Effector memory CD8-positive, alpha-beta T cell (primary cell): ENCODE measurements at regions not wholly inside any gene's neighbourhood (a gene's known extent, or its start where the extent isn't known, plus 50 kb on each side); places are given as distances from the start of the nearest gene placed in this dataset.

ENCODE experiments used
- ATAC-seq: fragments of 150-1000 bp; cut with Tn5 transposase; replicated peaks from 2 replicates; pipeline ENCODE4 v1.10.0; 2021; ENCODE audit warnings: mild to moderate bottlenecking, moderate library complexity
- DNase-seq, 3 experiments: peaks; one replicate each; pipeline ENCODE4 v3.0.0; 2021
- H3K27ac Mint-ChIP-seq, 2 donors: one replicate each; pipeline ENCODE4 v1.8.0; 2022; ENCODE audit warnings: mild to moderate bottlenecking in 2 of 2, mixed read lengths in 2 of 2, moderate library complexity in 2 of 2
- H3K27me3 Mint-ChIP-seq, 2 donors: one replicate each; pipeline ENCODE4 v1.8.0; 2022; ENCODE audit warnings: mixed read lengths in 2 of 2
- H3K36me3 Mint-ChIP-seq: one replicate; pipeline ENCODE4 v1.8.0; 2022; ENCODE audit warnings: mild to moderate bottlenecking, moderate library complexity, mixed read lengths; ENCODE audit not compliant: insufficient read depth
- H3K4me1 Mint-ChIP-seq, 2 donors: one replicate each; pipeline ENCODE4 v1.8.0; 2022; ENCODE audit warnings: low read depth in 2 of 2, mixed read lengths in 2 of 2
- H3K4me3 Mint-ChIP-seq, 2 donors: one replicate each; pipeline ENCODE4 v1.8.0; 2022; ENCODE audit warnings: mild to moderate bottlenecking in 2 of 2, mixed read lengths in 2 of 2, moderate library complexity in 2 of 2
- H3K9me3 Mint-ChIP-seq, 2 donors: one replicate each; pipeline ENCODE4 v1.8.0; 2022; ENCODE audit warnings: mixed read lengths in 2 of 2

DNA sequence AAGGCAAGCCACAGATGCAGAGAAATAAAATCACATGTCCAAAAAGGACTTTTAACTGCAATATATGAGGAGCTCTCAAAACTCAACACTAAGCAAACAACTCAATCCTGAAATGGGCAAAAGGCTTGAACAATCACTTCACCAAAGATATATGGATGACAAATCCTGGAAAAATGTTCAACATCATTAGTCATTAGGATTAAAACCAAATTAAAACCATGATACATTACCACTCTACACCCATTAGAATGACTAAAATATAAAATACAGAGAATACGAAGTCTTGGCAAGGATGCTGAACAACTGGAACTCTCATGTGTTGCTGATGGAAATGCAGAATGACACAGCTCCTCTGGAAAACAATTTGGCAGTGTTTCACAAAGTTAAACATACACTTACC, 277.4 kb downstream of the TLE1 start:
- H3K36me3 Mint-ChIP-seq, result no peaks in the 10 kb centered on the region
- DNase-seq (no peak), ATAC-seq (no peak)
- H3K27ac Mint-ChIP-seq, result no peak overlapping the region
- H3K9me3 Mint-ChIP-seq, result peaks cover 5% of the 10 kb centered on the region in 2 donors
- H3K4me3 Mint-ChIP-seq, result no peak overlapping the region
- H3K27me3 Mint-ChIP-seq, result no peaks in the 10 kb centered on the region
- no peaks in the 10 kb centered on the region for H3K4me1 Mint-ChIP-seq

DNA sequence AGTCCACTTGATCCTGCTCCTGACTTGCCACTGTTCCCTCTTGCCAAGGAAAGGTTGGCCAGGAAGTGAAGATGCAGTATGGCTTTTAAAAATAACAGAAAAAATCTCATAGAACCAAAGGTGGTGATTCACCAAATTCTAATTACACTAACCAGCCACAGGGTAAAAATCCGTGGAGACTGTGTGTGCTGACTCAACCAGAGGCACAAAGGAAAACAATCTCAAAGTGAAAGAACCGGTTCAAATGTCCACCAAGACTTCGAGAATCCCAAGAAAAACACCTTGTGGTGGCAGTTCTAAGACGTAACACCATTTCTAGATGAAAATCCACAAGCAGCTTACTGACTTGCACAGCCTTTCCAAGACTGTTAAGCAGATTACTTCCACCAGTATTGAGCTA, 279.1 kb downstream of the TLE1 start:
- Mint-ChIP-seq H3K36me3 (no peaks in the 10 kb centered on the region), H3K4me1 (no peaks in the 10 kb centered on the region), H3K27ac (no peak overlapping the region), H3K4me3 (no peak overlapping the region), H3K27me3 (no peaks in the 10 kb centered on the region), H3K9me3 (peaks cover 0 to 2% of the 10 kb centered on the region in 2 donors)
- DNase-seq (no peak), ATAC-seq (no peak)

DNA sequence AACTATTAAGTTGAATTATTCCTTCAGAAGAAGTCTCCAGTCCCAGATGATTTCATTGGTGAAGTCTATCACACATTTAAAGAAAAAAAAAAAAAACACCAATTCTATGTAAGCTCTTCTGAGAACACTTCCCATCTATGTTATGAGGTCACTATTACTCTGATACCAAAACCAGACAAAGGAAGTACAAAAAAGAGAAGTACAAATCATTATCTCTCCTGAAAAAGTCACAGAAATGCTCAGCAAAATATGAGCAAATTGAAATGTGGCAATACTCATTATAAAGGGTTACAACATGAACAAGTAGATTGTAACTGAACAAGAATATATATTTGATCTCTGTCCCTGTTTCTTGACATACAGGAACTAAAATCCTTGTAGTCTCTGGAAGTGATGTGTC, 280.4 kb downstream of the TLE1 start:
- no peak for DNase-seq
- H3K27me3 Mint-ChIP-seq, result no peaks in the 10 kb centered on the region
- no peaks in the 10 kb centered on the region for H3K4me1 Mint-ChIP-seq
- H3K4me3 Mint-ChIP-seq, result no peak overlapping the region
- no peak overlapping the region for H3K27ac Mint-ChIP-seq
- ATAC-seq, result no peak
- no peaks in the 10 kb centered on the region for H3K36me3 Mint-ChIP-seq
- H3K9me3 Mint-ChIP-seq, result peaks cover 0 to 2% of the 10 kb centered on the region in 2 donors

DNA sequence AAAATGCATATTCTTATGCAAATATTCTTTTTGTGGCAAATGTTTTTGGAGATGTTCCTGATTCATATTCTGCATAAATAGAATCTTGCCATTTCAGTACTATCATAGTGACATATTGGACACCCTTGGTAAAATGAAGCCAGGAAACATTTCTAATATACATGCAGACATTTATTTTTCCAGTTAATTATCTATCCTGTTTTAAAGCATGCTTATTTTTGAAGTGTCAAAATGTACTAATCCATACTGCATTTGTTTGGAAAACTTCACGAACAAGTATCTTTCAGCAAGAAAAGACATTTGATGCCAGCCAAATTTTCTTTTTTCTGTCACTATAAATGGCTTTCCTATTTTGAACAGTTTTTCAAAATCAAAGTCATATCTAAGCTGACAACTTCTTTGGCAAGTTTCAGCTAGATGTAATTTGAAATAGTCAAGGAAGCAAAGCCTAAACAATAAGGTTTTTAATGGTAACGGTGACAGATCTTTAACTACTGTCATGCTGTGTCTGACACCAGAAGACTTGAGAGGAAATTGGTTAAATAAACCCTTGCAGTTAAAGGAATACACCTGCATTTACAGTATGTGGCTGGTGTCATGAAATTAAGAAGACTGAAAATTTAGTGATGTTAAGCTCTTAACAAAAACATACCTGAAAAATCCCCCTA, 284.3 kb downstream of the TLE1 start:
- H3K27me3 Mint-ChIP-seq, result no peaks in the 10 kb centered on the region

DNA sequence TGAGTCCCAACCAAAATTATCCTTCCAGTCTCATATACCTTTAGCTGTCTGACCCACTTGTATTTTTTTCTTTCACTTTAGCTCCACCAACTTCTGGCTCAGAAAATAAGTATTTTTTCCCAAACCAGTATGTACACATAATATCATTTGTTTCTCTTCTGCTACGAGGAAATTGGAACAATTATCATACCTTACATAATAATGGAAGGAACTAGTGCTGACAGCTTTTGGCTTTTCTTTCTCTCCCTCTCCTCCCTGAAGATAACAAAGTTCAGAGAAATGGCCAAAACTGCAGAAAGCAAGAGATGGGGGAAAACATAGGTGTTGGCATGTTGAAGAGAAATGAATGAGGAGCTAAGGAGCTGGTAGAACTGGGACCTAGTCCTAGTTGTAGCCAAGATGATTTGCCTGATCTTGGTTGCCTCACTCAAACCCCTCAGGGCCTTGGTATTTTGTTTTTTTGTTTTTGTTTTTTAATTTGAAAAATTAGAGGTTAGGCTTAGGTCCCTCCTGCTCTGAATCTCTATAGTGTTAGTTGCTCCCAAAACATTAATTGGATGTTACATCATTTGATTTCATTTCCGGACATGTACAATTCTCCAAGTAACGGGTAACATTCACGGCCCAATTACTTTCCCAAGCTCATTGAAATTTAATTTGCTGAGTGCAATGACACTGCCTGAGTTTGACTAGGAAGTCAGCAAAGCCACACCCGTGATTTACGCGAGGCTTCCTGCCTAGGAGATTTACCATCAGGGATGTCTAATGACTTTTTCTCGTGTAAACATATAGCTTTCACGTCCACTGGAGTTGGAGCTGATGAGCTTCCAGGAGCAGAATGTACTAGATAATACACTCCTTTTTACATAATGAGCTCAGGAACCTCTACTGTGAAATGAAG, 291.6 kb downstream of the TLE1 start:
- H3K4me1 Mint-ChIP-seq, result no peaks in the 10 kb centered on the region
- ATAC-seq (no peak), DNase-seq (no peak)
- H3K4me3 Mint-ChIP-seq, result no peak overlapping the region
- H3K27ac Mint-ChIP-seq, result no peak overlapping the region
- H3K27me3 Mint-ChIP-seq, result no peaks in the 10 kb centered on the region
- H3K36me3 Mint-ChIP-seq, result no peaks in the 10 kb centered on the region
- H3K9me3 Mint-ChIP-seq, result peaks cover 0 to 10% of the 10 kb centered on the region in 2 donors

More for the DNA sequence above, 284.3 kb downstream of the TLE1 start:
- Mint-ChIP-seq H3K9me3 (peaks cover 0 to 2% of the 10 kb centered on the region in 2 donors), H3K4me1 (no peaks in the 10 kb centered on the region), H3K4me3 (no peak overlapping the region), H3K27ac (no peak overlapping the region), H3K36me3 (no peaks in the 10 kb centered on the region)
- DNase-seq, result no peak
- no peak for ATAC-seq

DNA sequence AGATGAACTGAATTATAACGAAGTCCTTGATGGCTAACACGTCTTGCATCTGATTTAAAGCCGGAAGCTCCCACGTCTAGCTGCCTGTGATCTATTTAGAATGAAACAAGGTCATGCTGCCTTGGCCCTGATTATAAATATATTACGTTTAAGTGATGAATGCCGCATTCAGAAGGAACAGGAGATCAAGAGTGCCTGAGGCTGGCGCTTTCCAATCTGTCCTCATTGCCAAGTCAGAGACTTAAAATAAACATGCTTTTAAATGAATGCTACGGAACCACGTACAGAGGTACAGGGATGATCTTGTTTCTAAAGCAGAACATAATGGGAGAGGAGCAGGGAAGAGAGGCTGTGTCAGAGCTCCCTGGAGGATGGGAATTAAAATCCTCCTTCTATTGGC, 292.8 kb downstream of the TLE1 start:
- Mint-ChIP-seq H3K27ac (no peak overlapping the region), H3K9me3 (peaks cover 0 to 9% of the 10 kb centered on the region in 2 donors), H3K27me3 (no peaks in the 10 kb centered on the region), H3K36me3 (no peaks in the 10 kb centered on the region), H3K4me1 (no peaks in the 10 kb centered on the region), H3K4me3 (no peak overlapping the region)
- ATAC-seq (no peak), DNase-seq (no peak)

DNA sequence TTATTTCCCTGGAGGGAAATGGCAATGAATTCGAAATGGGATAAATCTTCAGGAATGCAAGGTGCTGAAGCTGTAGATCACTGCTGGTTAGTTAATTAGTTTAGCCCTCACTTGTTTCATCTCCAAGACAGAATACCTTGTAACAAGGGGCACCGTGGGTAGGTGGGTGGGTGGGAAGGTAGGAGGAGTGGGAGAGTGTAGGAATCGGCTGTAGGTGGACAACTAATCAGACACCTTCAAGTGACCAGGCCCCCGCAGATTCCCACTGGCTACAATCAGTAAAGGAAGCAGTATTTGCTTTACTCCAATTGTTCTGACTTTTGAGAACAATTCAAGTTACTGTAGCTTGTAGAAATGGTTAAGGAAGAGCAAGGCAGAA, 293.7 kb downstream of the TLE1 start:
- Mint-ChIP-seq H3K4me3 (no peak overlapping the region), H3K36me3 (no peaks in the 10 kb centered on the region), H3K27ac (no peak overlapping the region), H3K9me3 (peaks cover 0 to 12% of the 10 kb centered on the region in 2 donors), H3K27me3 (no peaks in the 10 kb centered on the region), H3K4me1 (no peaks in the 10 kb centered on the region)
- no peak for ATAC-seq
- DNase-seq, result no peak

DNA sequence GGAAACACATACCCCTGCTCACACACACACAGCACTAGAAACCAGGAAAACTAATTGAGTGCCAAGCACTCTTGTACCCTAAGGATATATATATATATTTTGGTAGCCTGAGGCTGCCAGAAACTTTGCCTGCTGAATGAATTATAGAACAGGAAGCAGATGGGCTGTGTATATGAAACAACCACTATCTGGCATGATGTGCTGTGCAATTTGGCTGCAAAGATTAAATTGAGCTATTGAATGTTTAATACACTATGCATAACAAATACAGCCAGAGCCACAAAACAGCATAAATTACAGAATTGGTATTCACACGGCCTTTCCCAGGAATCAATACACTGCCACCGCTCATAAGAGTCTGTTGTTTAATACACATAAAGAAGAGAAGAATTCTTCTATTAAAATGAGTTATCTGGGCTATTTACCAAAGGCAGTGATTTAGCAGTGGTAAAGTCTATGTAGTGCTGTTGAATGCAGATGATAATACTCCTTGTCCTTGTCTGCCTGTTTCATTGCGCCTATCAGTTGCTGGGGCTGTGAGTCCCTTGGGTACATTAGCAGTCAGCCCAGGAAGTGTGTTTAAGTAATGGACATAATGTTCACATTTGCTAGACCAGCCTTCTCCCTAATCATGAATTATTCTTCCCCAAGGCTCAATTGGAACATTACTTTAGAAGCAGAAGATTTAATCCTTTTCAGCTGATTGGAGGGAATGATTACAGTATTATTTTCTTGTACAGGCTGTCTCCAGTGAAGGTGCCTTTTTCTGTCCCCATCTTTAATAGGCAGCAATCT, 294.3 kb downstream of the TLE1 start:
- Mint-ChIP-seq H3K9me3 (peaks cover 0 to 14% of the 10 kb centered on the region in 2 donors), H3K36me3 (no peaks in the 10 kb centered on the region), H3K27me3 (no peaks in the 10 kb centered on the region), H3K4me3 (no peak overlapping the region), H3K27ac (no peak overlapping the region), H3K4me1 (no peaks in the 10 kb centered on the region)
- ATAC-seq (no peak), DNase-seq (no peak)

DNA sequence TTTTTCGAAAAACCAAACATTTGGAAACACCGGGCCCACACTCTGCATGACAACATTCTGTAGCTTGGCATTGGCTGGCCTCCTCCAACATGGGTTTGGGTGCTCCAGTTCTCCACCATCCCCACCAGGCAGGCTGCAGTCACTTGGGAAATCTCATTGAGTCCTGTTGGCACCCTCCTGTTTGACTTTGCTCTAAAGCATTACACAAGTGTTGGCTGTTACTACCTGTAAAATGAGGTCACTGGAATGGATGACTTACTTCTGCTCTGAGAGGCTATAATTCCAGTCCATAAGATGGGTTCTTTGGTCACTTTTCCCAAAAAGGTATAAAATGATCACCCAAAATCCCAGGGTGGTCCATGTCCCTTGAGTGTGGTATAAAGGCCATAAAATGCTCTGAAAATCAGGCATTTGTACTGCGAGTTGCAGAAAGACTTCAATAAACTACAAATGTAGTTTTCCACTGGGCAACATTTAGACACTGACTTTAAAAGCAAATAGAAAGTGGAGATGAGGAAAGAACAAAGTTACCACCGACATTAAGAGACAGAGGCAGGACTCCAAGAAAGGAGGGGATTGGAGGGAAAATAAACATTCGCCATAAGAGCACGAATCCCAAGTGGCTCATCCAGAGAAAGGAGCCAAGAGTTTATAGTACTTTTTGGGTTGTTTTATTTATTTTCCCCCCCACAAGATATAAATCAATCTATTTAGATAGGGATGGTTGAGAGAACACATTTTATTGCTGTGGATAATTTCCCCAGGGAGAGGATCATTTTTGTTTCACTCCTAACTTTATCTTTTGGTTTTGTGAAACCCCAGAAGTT, 295.1 kb downstream of the TLE1 start:
- no peaks in the 10 kb centered on the region for H3K27me3 Mint-ChIP-seq
- H3K4me1 Mint-ChIP-seq, result no peaks in the 10 kb centered on the region
- no peak overlapping the region for H3K4me3 Mint-ChIP-seq
- DNase-seq (no peak), ATAC-seq (no peak)
- H3K36me3 Mint-ChIP-seq, result no peaks in the 10 kb centered on the region
- H3K27ac Mint-ChIP-seq, result no peak overlapping the region
- peaks cover 0 to 17% of the 10 kb centered on the region in 2 donors for H3K9me3 Mint-ChIP-seq

DNA sequence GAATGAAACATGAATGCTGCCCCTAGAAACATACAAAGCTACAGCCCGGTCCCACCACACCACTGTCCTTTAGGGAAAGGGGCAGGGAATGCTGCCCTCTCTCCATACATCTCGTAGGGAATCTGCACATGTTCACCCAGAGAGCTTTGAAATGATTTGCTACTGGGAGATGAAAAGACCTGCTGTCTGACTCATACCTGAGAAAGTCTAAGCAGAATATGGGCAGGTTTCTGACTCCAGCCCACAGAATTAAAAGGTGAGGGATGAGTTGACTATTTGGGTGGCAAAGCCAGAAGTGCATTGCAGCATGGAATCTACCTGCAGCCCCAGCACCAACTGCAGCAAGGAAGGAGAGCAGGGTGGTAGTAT, 297.9 kb downstream of the TLE1 start:
- ATAC-seq, result no peak
- no peaks in the 10 kb centered on the region for H3K27me3 Mint-ChIP-seq
- no peak overlapping the region for H3K27ac Mint-ChIP-seq
- DNase-seq, result no peak
- H3K4me1 Mint-ChIP-seq, result no peaks in the 10 kb centered on the region
- peaks cover 0 to 13% of the 10 kb centered on the region in 2 donors for H3K9me3 Mint-ChIP-seq
- no peak overlapping the region for H3K4me3 Mint-ChIP-seq
- H3K36me3 Mint-ChIP-seq, result no peaks in the 10 kb centered on the region

DNA sequence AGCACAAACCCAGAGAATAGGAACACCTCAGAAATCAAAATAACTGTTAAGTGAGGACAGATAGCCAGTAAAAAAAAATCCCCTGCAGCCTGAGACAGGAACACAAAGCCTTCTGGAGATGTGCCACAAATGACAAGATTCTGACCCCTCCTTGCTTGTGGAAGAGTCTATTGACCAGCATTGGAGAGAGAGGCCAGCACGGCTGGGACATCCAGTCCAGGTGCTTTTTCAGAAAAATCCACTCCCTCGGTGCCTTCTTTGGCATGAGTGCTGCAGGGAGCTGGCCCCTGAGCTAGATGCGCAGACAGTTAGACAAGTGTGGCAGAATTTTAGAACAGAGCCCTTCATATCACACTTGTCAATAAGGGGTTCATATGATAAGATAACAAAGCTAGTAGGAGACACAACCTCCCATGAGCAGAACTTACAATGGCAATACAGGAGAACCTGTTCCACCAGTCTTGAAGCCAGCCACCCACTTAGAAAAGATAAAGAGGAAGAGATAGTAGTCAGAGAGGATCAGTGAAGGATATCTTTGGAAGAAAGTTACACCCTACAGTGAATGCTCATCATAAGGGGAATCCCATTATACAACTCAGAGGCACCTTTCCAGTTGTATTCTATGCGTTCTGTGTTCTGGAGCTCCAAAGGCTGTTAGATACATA, 298.4 kb downstream of the TLE1 start:
- Mint-ChIP-seq H3K27me3 (no peaks in the 10 kb centered on the region), H3K9me3 (peaks cover 0 to 13% of the 10 kb centered on the region in 2 donors), H3K4me3 (no peak overlapping the region), H3K36me3 (no peaks in the 10 kb centered on the region), H3K4me1 (no peaks in the 10 kb centered on the region), H3K27ac (no peak overlapping the region)
- ATAC-seq, result no peak
- DNase-seq, result no peak

DNA sequence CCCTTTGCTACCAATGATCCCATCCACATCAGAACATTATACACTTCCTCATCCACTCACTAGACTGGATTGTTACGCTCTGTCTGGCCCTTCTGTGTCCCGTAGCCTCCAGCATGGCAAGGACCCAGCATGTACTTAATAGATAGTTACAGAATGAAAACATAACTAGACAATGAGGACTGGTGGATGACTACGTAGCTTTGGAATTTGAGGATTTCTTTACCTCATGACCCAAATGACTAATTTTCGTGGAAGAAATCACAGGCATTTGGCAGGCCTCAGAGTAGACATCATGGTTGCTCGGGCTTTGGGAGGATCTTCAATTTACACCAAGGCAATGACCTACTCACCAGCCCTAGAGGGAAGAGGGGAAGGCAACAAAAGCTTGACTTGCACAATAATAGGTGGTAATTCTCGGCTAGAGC, 299.8 kb downstream of the TLE1 start:
- no peaks in the 10 kb centered on the region for H3K4me1 Mint-ChIP-seq
- no peak overlapping the region for H3K4me3 Mint-ChIP-seq
- no peak overlapping the region for H3K27ac Mint-ChIP-seq
- DNase-seq (no peak), ATAC-seq (no peak)
- no peaks in the 10 kb centered on the region for H3K27me3 Mint-ChIP-seq
- H3K36me3 Mint-ChIP-seq, result no peaks in the 10 kb centered on the region
- H3K9me3 Mint-ChIP-seq, result peaks cover 0 to 13% of the 10 kb centered on the region in 2 donors
